ENCODE measurements at regions not wholly inside any gene's neighbourhood (a gene's known extent, or its start where the extent isn't known, plus 50 kb on each side); places are given as distances from the start of the nearest gene placed in this dataset.

DNA sequence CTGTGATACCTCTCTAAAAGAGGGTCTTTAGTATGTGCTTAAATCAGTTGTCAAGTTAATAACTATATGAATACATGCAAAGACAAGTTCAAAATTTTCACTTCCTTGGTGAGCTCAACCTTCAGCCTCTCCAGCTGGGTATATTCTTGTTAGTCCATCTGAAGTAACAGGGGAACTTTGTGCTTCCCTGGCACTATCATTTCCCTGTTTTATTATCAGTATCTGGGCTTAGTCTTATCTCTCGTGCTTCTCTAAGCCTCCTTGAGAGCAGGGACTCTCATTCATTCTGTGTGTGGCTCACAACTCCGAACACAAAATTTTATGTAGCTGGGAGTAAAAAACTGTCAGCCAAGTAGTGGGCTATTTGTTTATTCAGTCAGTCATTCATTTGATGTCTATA lies 175.9 kb upstream of the MAP3K1 start:
- DNase-seq (ENCODE audit: low spot score), result no peak
- TF ChIP-seq, protein P1, sequence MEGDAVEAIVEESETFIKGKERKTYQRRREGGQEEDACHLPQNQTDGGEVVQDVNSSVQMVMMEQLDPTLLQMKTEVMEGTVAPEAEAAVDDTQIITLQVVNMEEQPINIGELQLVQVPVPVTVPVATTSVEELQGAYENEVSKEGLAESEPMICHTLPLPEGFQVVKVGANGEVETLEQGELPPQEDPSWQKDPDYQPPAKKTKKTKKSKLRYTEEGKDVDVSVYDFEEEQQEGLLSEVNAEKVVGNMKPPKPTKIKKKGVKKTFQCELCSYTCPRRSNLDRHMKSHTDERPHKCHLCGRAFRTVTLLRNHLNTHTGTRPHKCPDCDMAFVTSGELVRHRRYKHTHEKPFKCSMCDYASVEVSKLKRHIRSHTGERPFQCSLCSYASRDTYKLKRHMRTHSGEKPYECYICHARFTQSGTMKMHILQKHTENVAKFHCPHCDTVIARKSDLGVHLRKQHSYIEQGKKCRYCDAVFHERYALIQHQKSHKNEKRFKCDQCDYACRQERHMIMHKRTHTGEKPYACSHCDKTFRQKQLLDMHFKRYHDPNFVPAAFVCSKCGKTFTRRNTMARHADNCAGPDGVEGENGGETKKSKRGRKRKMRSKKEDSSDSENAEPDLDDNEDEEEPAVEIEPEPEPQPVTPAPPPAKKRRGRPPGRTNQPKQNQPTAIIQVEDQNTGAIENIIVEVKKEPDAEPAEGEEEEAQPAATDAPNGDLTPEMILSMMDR (IDR thresholded peaks at IDR 0.05; ENCODE audit: extremely low read depth, missing control alignments), result no peak

DNA sequence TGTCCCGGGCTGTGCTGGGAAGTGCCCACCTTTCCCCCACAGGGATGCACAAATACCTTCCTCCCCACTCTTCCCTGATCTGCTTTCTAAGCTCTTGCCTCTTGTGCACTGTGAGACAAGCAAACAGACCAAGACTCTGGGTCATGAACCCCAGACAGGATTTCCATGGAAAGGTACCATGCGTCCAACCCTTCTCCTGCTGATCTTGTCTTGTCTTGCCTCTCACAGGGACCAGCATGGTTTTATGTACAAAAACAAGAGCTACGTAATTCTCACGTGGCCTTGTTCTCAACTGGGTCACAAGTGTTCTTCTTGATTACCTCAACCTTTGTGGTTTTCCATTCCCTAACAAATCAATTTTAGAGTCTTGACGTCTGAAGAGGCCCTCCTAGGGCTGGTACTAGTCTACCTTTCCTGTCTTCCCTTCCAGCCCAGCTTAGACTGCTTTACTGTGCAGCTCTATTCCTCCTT lies 176.5 kb upstream of the MAP3K1 start:
- TF ChIP-seq, protein P1 (IDR thresholded peaks at IDR 0.05; ENCODE audit: extremely low read depth, missing control alignments), result no peak
- no peak for DNase-seq (ENCODE audit: low spot score)

DNA sequence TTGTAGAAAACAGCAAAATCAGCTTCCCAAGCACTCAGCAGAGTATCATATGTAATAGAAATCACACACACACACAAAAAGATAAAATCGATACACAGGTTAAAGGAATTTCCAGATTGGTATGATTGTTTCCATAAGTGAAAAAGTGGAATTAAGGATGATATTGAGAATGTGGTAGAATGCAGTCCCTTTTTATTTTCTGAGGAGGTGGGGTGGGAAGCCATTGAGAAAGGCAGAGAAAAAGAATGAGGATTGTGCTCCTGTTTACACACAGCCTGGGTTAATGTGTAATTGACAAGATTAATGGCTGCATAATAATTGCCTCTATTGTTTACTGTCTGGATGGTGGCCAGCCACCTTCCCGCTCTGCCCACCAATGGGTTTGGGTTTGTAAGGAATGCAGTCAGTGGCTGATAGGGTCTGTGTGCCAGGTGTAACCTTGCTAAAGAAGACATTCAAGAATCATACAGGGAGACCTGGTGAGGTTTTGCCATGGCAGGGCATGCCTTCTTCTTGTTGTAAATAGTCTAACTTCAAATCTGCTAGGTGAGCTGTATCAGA lies 177.2 kb upstream of the MAP3K1 start:
- TF ChIP-seq, protein P1 (IDR thresholded peaks at IDR 0.05; ENCODE audit: extremely low read depth, missing control alignments), result no peak

DNA sequence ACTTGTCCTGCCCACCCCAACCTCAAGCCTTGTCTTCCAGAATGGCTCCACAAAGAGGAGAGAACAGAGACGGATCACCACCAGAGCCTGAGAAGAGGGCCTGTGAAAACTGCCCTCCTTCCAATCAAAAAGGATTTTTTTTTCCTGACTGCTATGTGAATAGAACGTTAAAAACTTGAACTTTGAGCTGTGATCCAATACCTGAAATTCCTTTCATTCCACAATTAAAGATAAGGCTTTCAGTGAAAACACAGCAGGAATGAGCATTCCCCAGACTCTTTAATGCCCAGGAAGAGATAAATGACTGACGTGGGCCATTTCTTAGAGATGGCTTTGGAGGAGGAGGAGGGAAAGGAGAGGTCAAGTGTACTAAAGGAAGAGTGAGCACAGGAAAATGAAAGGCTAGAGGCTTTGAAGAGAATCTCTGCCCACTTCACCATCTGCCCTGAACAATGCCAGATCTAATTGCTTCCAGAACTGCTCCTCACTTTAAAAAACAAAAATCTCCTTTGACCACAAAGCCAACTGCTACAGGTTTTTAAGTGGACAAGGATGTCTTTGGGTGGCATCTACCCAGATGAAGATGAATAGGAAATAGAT lies 177.9 kb upstream of the MAP3K1 start:
- TF ChIP-seq, protein P1 (IDR thresholded peaks at IDR 0.05; ENCODE audit: extremely low read depth, missing control alignments), result no peak
- no peak for DNase-seq (ENCODE audit: low spot score)

More for the DNA sequence above, 177.2 kb upstream of the MAP3K1 start:
- no peak for DNase-seq (ENCODE audit: low spot score)

DNA sequence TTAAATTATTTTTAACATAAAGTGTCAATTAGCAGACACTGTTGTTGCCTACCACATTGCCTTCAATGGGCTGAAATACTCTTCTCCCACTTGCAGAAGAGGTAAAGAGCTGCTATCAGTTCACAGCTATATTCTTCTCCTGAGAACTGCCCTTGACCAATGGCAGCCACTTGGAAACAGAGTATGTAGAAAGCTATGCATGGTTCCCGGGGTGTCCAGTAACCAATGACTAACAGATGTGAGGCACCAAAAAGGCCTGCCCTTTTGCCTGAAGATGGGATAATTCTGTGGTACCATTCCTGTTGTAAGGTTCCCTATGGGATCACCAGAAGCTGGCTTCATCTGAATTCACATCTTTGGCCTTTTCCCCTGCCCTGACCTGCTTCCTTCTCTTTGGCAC lies 181.4 kb upstream of the MAP3K1 start:
- DNase-seq (ENCODE audit: low spot score), result no peak
- TF ChIP-seq, protein P1 (IDR thresholded peaks at IDR 0.05; ENCODE audit: extremely low read depth, missing control alignments), result no peak

DNA sequence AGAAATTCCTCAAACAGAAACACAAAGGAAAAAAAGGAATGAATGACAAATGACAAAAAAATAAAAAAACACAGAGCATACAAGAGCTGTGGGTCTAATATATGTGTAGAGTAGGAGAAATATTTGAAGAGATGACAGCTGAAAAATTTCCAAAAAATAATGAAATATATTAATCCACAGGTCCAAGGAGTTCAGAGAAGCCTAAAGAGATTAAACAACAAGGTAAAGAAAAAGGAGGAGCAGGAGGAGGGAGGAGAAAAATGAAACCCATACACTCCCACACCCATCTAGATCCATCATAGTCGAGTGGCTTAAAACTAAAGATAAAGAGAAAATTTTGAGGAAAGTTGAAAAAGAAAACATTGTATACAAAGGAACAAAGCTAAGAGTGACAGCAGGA lies 182.4 kb upstream of the MAP3K1 start:
- no peak for DNase-seq (ENCODE audit: low spot score)
- TF ChIP-seq, protein P1 (IDR thresholded peaks at IDR 0.05; ENCODE audit: extremely low read depth, missing control alignments), result no peak

DNA sequence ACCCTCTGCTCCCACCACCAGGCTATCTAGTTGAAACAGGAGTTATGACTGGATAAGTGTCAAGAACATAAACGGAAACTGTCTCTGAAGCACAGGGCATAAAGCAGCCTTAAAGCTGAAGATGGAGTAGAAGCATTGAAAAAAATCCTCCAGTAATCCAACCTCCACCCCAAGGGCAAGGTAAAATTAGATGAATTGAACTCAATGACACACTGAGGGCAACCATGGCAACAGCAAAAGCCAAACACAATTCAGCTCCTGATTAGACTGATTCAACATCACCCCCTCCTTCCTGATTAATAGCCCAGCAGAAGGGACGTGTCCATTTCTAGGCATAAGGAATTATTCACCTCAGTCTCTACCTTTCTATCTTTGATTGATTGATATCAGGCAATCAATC lies 183.2 kb upstream of the MAP3K1 start:
- TF ChIP-seq, protein P1 (IDR thresholded peaks at IDR 0.05; ENCODE audit: extremely low read depth, missing control alignments), result no peak
- no peak for DNase-seq (ENCODE audit: low spot score)

Measured in GM20000 (cell line).